ENCODE measurements at regions not wholly inside any gene's neighbourhood (a gene's known extent, or its start where the extent isn't known, plus 50 kb on each side); places are given as distances from the start of the nearest gene placed in this dataset.

- ATAC-seq (no peak), DNase-seq (no peak)
- H3K27me3 ChIP-seq, result no peaks in the 10 kb centered on the region
- TF ChIP-seq POLR2A (IDR thresholded peaks at IDR 0.05) (no peak), CTCF (IDR thresholded peaks at IDR 0.05) (no peak)
- intact Hi-C loops (cut with DNase I), result no loop called here
- H3K4me3 ChIP-seq, result no peak overlapping the region
- no peaks in the 10 kb centered on the region for H3K36me3 ChIP-seq (replicated peaks in 1 of 2; ENCODE audit: insufficient read depth in 1 of 2, low read depth in 2 of 2)
- no peaks in the 10 kb centered on the region for H3K9me3 ChIP-seq
- H3K4me1 ChIP-seq, result no peaks in the 10 kb centered on the region
- no peak overlapping the region for H3K27ac ChIP-seq
- WGBS, 2 donors, result 73 to 80% methylated on average over 5 of the region's 5 CpGs
Measured at GRCh38 chr2:59875836-59876235, 677.6 kb downstream of the BCL11A start.

DNA sequence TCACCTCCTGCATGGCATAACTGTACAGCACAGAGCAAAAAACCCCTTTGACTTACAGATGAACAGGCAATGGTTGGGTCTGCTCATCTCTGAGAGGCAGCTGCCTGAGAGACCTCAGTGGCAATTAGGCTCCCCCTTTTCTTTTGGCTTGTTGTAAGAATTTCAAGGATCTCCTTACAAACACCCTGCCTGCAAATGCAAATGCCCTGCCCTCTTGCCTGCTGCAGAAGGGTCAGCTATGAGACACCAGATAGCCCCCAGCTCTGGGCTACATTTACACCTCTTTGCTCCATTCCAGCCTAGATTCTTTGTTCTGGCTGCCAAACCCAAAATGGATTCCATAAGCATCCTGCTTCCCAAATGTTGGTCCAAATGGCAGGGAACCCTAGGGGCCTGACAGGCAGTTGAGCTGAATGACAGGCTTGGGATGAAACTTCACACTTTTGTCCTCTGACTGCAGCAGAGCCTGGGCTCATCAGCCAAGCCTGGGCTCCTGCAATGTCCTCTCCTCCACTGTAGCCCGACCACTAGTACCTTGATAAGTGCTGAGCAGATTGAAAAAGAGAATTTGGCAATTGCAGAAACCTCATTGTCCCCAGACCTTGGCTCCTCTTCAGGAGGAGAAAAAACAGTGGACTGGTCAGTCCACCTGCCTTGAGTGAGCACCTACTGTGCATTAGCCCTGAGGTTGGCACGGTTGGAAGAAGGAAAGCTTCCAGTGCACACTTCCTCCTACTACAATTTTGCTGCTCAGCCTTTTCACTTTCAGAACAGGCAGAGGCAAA is 678.3 kb downstream of the BCL11A start:
- 80 to 98% methylated on average over 2 of the region's 2 CpGs for WGBS, 2 donors
- Histone ChIP-seq H3K4me1 (no peaks in the 10 kb centered on the region), H3K4me3 (no peak overlapping the region), H3K27ac (no peak overlapping the region), H3K27me3 (no peaks in the 10 kb centered on the region), H3K36me3 (replicated peaks in 1 of 2; ENCODE audit: insufficient read depth in 1 of 2, low read depth in 2 of 2) (no peaks in the 10 kb centered on the region), H3K9me3 (no peaks in the 10 kb centered on the region)
- TF ChIP-seq CTCF (IDR thresholded peaks at IDR 0.05), result no peak
- TF ChIP-seq POLR2A (IDR thresholded peaks at IDR 0.05), result no peak
- ATAC-seq, result no peak
- intact Hi-C loops (cut with DNase I), result no loop called here
- no peak for DNase-seq

DNA sequence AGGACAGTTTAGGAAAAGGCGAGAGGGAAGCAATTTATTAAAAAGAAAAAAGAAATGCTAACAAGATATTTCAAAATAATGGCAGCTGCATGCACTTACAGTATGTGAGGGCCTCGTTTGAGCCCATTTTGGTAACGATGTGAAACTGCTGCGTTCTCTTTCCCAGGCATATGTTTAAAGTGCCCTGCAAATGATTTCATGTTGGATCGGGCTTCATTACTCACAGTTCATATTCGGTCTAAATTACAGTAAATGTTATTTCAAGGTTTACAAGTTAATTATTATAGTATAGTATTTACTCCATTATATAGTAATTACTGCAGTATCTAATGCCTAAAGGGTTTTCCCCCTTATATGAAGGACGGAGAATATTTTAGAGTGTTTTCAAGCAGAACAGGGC is 679.1 kb downstream of the BCL11A start:
- Histone ChIP-seq H3K27ac (no peak overlapping the region), H3K4me3 (no peak overlapping the region), H3K9me3 (no peaks in the 10 kb centered on the region), H3K4me1 (no peaks in the 10 kb centered on the region), H3K36me3 (replicated peaks in 1 of 2; ENCODE audit: insufficient read depth in 1 of 2, low read depth in 2 of 2) (no peaks in the 10 kb centered on the region), H3K27me3 (no peaks in the 10 kb centered on the region)
- intact Hi-C loops (cut with DNase I), result no loop called here
- 82% methylated on average over 7 of the region's 7 CpGs for WGBS, 2 donors
- no peak for TF ChIP-seq CTCF (IDR thresholded peaks at IDR 0.05)
- TF ChIP-seq POLR2A (IDR thresholded peaks at IDR 0.05), result no peak
- no peak for ATAC-seq
- DNase-seq, result no peak

- no peak for TF ChIP-seq CTCF (IDR thresholded peaks at IDR 0.05)
- TF ChIP-seq POLR2A (IDR thresholded peaks at IDR 0.05), result no peak
- Histone ChIP-seq H3K27ac (no peak overlapping the region), H3K27me3 (no peaks in the 10 kb centered on the region), H3K4me3 (no peak overlapping the region), H3K4me1 (no peaks in the 10 kb centered on the region), H3K36me3 (replicated peaks in 1 of 2; ENCODE audit: insufficient read depth in 1 of 2, low read depth in 2 of 2) (no peaks in the 10 kb centered on the region), H3K9me3 (no peaks in the 10 kb centered on the region)
- intact Hi-C loops (cut with DNase I), result no loop called here
- WGBS, 2 donors, result 86 to 87% methylated on average over 3 of the region's 3 CpGs
- no peak for ATAC-seq
- no peak for DNase-seq
Measured at GRCh38 chr2:59871830-59872229, 681.6 kb downstream of the BCL11A start.

DNA sequence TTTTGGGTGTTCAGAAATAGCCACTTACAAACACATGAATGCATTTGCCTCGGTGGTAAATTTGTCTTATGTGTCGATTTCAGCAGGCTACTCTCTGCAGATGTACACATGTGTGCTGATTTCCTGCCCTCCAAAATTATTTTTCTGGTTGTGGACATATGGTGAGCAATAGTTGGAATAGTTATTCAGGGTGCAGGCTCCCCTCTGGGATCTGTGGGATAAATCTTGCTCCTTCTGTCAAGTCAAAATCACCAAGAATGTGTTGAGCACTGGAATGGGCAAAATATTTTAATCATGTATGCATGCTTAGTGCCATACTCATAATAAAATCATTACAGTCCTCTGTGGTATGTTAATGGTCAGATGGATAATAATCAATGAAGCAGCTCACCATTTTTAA is 684.5 kb downstream of the BCL11A start:
- H3K4me3 ChIP-seq, result no peak overlapping the region
- no peaks in the 10 kb centered on the region for H3K9me3 ChIP-seq
- no peak for DNase-seq
- no peaks in the 10 kb centered on the region for H3K4me1 ChIP-seq
- H3K27me3 ChIP-seq, result no peaks in the 10 kb centered on the region
- ATAC-seq, result no peak
- H3K36me3 ChIP-seq (replicated peaks in 1 of 2; ENCODE audit: insufficient read depth in 1 of 2, low read depth in 2 of 2), result no peaks in the 10 kb centered on the region
- intact Hi-C loops (cut with DNase I), result no loop called here
- TF ChIP-seq CTCF (IDR thresholded peaks at IDR 0.05) (no peak), POLR2A (IDR thresholded peaks at IDR 0.05) (no peak)
- 70 to 83% methylated on average over 2 of the region's 2 CpGs for WGBS, 2 donors
- no peak overlapping the region for H3K27ac ChIP-seq
